ENCODE measurements at regions not wholly inside any gene's neighbourhood (a gene's known extent, or its start where the extent isn't known, plus 50 kb on each side); places are given as distances from the start of the nearest gene placed in this dataset.
A peak's percentile ranks its signal among the peaks of the same experiment; 100 is the strongest.
"Not testable (repeated sequence)": the region's sequence is repeated elsewhere in the genome, so short reads cannot be mapped to it uniquely, and the experiment has no call there.

DNA sequence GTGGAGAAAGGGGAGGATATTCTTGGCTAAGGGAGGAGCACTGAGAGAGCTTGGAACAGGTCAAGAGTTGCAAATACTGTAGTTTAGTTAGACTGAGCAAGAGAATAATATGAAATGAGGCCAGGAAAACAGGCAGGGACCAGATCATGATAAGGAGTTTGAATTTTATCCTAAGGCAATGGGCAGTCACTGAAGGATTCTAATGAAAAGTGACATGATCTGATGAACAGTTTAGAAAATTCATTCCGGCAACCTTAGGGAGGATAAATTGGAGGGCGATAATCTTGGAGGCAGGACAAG is 276.1 kb downstream of the PLK2 start:
- no peak for DNase-seq
- no peak overlapping the region for H3K4me3 ChIP-seq (ENCODE audit: low read depth, low read length)
- no peaks in the 10 kb centered on the region for H3K36me3 ChIP-seq
- H3K27me3 ChIP-seq, result no peaks in the 10 kb centered on the region
- H3K4me1 ChIP-seq, result peaks cover 6% of the 10 kb centered on the region
- no peaks in the 10 kb centered on the region for H3K9me3 ChIP-seq
- TF ChIP-seq, protein P1, sequence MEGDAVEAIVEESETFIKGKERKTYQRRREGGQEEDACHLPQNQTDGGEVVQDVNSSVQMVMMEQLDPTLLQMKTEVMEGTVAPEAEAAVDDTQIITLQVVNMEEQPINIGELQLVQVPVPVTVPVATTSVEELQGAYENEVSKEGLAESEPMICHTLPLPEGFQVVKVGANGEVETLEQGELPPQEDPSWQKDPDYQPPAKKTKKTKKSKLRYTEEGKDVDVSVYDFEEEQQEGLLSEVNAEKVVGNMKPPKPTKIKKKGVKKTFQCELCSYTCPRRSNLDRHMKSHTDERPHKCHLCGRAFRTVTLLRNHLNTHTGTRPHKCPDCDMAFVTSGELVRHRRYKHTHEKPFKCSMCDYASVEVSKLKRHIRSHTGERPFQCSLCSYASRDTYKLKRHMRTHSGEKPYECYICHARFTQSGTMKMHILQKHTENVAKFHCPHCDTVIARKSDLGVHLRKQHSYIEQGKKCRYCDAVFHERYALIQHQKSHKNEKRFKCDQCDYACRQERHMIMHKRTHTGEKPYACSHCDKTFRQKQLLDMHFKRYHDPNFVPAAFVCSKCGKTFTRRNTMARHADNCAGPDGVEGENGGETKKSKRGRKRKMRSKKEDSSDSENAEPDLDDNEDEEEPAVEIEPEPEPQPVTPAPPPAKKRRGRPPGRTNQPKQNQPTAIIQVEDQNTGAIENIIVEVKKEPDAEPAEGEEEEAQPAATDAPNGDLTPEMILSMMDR (IDR thresholded peaks at IDR 0.05; ENCODE audit: low read depth, low read length), result no peak

DNA sequence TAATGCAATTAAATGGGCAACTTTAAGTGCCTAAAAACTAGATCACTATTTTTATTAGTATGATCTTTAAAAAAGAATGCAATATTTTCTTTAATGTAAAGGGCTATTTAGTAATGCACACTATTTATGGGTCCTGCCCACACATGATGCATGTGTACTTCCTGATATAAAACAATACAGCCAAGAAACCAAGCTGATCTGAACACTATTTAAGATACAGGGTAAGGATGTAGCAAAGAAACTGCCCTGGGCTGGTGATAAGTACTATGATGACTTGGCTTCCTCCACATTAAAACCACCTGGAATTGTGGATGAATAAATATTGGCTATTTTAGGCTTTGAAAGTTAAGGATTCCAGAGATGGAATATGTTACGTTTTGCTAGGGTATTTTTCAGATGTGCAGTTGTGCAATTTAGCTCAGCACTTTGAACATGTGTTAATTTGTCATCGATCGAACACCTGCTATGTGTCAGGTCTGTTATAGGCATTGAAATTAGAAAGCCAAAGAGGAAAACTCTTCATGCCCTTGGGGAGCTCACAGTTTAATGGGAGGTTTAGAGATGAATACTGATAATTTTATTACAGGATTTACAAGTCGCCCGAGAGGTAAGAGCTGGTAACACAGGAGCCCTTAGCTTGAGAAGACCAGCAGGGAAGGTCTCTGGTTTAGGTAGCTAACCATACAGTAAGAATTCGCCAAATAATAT is 276.7 kb downstream of the PLK2 start:
- no peak overlapping the region for H3K4me3 ChIP-seq (ENCODE audit: low read depth, low read length)
- peaks cover 3% of the 10 kb centered on the region for H3K4me1 ChIP-seq
- DNase-seq, result no peak
- TF ChIP-seq, protein P1 (IDR thresholded peaks at IDR 0.05; ENCODE audit: low read depth, low read length), result peak; percentile 8; the same call in 1 of the 2 replicates
- no peaks in the 10 kb centered on the region for H3K27me3 ChIP-seq
- H3K9me3 ChIP-seq, result no peaks in the 10 kb centered on the region
- H3K36me3 ChIP-seq, result no peaks in the 10 kb centered on the region

DNA sequence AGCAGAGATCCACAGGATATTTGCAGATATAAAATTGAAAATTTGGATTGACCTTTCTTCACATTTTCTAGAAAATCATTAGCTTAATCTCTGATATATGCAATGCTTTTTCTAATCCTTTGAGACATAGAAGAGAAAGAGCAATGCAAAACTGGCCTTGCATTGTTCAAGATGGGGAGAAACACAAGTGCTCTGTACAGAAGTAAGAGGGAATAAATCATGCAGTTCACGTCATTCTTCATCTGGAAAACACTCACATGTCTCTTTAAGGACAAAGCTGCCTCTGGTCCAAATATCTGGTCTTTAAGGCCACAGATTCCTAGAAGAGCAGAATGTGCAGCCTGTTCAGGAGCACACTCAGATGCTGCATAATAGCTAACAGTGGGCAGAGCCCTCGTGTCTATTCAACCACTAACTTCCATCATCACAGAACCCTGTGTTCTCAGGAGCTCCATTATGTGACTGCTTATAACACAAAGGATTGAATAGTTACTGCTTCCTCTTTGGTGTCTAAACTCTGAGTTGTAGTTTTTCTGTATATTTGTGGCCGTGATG is 277.5 kb downstream of the PLK2 start:
- no peaks in the 10 kb centered on the region for H3K27me3 ChIP-seq
- no peaks in the 10 kb centered on the region for H3K36me3 ChIP-seq
- H3K4me3 ChIP-seq (ENCODE audit: low read depth, low read length), result no peak overlapping the region
- TF ChIP-seq, protein P1 (IDR thresholded peaks at IDR 0.05; ENCODE audit: low read depth, low read length), result no peak
- no peak for DNase-seq
- H3K9me3 ChIP-seq, result no peaks in the 10 kb centered on the region
- no peaks in the 10 kb centered on the region; the same call in 1 of the 2 replicates for H3K4me1 ChIP-seq

DNA sequence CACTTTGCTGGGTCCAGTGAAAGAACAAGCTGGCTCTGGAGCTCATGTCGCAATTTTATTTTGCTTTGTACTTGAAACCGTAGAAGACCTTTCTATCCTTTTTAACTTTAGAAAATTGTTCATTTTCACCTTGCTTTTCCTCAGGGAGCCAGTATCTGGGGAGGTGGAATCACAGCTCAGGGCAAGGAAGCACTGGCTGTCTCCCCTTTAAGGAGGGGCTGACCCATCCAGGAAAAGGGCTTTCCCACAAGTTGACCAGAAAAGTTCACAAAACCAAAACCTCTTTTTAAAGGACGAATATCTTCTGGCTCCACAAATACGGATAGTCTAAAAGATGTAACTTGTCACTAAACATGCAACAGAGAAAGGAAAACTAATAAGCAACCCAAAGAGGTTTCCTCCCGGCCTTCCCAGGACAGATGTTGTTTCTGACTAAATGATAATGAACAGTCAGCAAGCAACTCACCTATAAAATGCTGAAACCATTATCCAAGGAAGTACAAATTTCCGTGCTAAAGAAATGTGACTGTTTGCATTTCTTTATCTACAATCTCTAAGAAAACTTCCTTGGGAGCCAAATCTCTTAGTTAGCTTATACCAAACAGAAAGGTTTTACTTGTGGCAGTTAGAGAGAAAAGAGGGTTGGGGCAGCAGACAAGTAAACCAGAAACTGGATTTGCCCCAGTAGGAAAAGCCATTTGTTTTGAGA is 278.2 kb downstream of the PLK2 start:
- DNase-seq, result no peak
- TF ChIP-seq, protein P1 (IDR thresholded peaks at IDR 0.05; ENCODE audit: low read depth, low read length), result no peak
- Histone ChIP-seq H3K36me3 (no peaks in the 10 kb centered on the region), H3K4me1 (no peaks in the 10 kb centered on the region; the same call in 1 of the 2 replicates), H3K27me3 (no peaks in the 10 kb centered on the region), H3K9me3 (no peaks in the 10 kb centered on the region), H3K4me3 (ENCODE audit: low read depth, low read length) (no peak overlapping the region)

DNA sequence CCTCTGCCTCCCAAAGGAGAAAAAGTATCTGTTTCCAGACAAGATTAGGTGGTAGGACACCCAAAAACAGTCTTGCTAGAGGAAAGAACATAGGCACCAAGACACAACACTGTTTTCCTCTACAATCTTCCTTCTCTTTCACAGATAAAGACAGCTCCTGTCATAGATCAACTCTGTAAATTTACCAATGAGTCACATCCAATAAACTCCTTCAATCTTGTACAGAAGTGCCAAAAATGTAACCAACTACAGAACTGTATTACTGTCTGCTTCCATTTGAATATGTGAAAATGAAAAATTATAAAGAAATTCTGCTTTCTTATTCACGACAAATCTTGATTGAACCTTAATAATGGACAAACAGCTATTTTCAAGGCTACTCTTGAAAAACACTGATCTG is 286.9 kb downstream of the PLK2 start:
- TF ChIP-seq, protein P1 (IDR thresholded peaks at IDR 0.05; ENCODE audit: low read depth, low read length), result no peak
- no peak overlapping the region for H3K4me3 ChIP-seq (ENCODE audit: low read depth, low read length)
- DNase-seq, result no peak
- no peaks in the 10 kb centered on the region for H3K4me1 ChIP-seq
- no peaks in the 10 kb centered on the region for H3K27me3 ChIP-seq
- H3K9me3 ChIP-seq, result no peaks in the 10 kb centered on the region
- no peaks in the 10 kb centered on the region for H3K36me3 ChIP-seq

DNA sequence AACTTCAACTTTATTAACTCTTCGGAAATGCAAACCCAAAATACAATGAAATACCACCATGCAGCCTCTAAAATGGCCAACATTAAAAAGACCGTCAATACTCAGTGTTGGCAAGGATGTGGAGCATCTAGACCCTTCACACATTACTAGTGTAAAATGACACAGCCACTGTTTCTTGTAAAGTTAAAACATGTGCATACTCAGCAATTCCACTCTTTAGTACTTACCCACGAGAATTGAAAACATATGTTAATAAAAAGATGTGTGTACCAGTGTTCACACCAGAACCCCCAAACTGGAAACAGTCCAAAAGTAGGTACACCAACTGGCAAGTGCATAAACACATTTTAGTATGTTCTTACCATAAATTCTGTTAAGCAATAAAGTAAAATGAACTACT is 294.7 kb downstream of the PLK2 start:
- no peaks in the 10 kb centered on the region for H3K9me3 ChIP-seq
- H3K4me1 ChIP-seq, result no peaks in the 10 kb centered on the region
- DNase-seq, result no peak

DNA sequence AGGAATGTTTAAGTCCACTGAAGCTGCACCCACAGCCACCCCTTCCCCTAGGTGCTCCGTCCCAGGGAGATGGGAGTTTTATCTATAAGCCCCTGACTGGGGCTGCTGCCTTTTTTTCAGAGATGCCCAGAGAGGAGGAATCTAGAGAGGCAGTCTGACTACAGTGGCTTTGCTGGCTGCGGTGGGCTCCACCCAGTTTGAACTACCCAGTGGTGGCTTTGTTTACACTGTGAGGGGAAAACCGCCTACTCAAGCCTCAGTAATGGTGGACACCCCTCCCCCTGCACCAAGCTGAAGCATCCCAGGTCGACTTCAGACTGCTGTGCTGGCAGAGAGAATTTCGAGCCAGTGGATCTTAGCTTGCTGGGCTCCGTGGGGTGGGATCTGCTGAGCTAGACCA is 298.0 kb downstream of the PLK2 start:
- H3K27me3 ChIP-seq; H3K36me3 ChIP-seq; DNase-seq; H3K4me1 ChIP-seq; H3K9me3 ChIP-seq; H3K4me3 ChIP-seq (ENCODE audit: low read depth, low read length): not testable (repeated sequence)

More for the DNA sequence above, 294.7 kb downstream of the PLK2 start:
- Histone ChIP-seq H3K4me3 (ENCODE audit: low read depth, low read length) (no peak overlapping the region), H3K27me3 (no peaks in the 10 kb centered on the region), H3K36me3 (no peaks in the 10 kb centered on the region)
- TF ChIP-seq, protein P1 (IDR thresholded peaks at IDR 0.05; ENCODE audit: low read depth, low read length), result no peak
